GM19023 (cell line): ENCODE measurements at regions not wholly inside any gene's neighbourhood (a gene's known extent, or its start where the extent isn't known, plus 50 kb on each side); places are given as distances from the start of the nearest gene placed in this dataset.

ENCODE experiments used
- ATAC-seq: cut with Tn5 transposase; IDR thresholded peaks from one replicate; pipeline ENCODE4 v1.9.1; 2021; ENCODE audit warnings: mild to moderate bottlenecking, moderate library complexity; ENCODE audit not compliant: unreplicated experiment

DNA sequence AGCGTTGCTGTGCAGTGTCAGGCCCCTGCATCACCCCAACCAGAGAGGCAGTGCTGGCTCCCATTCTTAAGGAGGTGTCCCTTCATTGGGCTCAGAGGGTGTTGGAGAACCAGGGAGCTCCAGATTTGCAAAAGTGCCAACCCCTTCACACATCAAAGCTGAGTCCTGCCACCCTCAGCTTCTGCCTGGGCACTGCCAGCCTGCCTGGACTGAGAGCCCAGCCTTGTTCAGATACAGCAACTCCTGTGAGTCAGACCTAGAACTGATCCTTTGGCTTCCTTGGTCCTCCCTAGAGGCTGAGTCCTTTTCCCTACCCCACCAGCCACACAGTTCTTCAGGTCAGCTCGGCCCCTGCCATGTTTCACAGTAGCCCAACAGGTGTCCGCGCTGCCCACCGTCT lies 424.9 kb upstream of the MYT1L start:
- no peak for ATAC-seq

DNA sequence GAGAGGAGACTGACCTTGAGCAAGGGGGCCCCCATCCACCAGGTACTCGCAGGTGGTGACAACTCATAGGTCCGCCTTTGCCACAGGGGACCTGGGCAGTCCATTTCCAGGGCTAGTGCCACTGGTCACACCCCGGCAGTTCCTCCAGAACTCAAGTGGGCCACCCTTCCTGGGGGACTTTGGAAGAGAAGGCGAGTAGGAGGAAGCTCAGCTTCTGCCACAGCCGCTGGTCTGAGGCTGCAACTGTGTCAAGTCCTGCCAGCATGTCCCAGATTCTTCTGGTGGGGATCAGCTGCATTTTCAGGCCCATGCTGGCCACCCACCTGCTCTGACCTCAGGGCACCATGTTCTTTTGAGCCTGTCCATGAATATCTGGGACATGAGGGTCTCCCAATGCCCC lies 423.9 kb upstream of the MYT1L start:
- ATAC-seq, result no peak

DNA sequence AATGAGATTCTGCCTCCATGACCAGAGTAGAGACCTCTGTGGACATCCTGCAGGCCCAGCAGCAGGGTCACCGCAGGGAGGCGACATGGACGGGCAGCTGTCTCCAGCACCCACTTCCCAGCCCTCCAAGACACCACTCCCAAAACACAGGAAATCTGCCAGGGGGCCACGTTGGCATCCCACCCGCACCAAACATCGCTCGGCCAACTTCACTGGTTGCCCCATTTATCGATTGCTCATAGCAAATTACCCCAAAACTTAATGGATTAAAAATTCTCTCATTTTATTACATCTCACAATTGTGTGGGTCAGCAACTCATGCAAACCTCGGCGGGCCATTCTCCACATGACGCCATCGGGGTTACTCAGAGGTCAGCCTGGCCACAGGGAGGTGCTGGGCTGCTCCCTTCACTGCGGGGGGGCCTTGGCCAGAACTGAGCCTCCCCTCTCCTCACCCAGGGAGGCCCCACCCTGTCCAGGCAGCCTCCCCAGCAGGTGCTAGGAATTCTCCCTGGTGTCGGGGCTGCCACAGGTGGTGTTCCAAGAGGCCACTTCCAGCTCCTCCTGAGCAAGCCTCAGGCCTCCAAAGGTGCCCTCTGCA lies 420.7 kb upstream of the MYT1L start:
- no peak for ATAC-seq

DNA sequence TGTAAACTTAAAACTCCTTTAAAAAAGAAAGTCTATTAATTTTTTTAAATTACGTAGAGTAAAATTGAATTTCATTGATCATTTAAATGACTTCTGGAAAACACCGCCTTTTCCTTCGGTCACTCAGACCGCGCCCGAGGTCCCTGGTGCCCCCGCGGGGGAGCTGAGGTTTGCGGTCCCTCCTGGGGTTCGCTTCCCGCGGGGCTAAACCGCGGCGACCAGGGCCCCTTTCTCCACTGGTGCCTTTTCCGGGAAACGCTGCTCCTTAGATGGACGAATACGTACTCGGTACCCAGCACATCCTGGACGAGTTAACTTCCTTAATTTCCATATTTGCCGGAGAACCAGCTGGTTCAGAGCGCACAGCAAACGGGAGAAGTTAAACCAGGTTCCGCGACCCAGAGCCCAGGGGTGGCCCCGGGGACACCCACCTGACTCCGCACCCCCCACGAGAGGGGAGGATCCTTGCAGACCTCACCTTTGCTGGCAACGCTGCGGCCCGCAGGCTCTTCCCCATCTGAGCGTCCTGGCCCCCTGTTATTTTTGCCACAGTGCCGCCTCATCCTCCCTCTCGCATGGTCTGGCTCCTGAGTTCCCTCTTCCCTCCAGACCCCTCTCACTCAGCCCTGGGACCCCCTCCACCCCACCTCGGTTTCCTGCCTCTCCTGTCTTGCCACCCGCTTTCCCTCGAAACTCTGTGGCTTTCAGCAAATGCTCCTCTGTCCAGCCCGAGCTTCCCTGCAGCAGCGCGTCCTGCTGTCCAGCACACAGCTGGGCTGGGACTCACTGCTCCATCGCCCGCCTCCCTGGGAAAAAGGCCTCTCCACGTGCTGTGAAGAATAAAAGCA lies 420.0 kb upstream of the MYT1L start:
- ATAC-seq, result no peak

DNA sequence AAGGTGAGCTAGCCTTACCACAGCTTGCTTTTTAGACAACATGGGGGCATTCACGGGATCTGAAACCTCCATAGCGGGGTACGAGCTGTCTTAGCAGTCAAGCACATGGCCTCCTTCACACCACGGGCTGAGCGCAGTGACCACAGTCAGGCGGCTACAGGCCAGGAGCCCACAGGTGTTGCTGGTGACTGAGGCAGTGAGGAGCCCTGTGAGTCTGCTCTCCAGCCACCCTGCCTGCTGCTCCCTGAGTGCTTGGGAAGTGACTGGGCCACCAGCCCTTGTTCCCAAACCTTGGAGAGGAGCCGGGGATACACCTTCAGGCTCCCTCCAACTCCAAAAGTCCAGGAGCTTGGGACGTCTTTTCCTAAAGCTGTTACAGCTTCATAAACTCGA lies 418.1 kb upstream of the MYT1L start:
- ATAC-seq, result no peak

DNA sequence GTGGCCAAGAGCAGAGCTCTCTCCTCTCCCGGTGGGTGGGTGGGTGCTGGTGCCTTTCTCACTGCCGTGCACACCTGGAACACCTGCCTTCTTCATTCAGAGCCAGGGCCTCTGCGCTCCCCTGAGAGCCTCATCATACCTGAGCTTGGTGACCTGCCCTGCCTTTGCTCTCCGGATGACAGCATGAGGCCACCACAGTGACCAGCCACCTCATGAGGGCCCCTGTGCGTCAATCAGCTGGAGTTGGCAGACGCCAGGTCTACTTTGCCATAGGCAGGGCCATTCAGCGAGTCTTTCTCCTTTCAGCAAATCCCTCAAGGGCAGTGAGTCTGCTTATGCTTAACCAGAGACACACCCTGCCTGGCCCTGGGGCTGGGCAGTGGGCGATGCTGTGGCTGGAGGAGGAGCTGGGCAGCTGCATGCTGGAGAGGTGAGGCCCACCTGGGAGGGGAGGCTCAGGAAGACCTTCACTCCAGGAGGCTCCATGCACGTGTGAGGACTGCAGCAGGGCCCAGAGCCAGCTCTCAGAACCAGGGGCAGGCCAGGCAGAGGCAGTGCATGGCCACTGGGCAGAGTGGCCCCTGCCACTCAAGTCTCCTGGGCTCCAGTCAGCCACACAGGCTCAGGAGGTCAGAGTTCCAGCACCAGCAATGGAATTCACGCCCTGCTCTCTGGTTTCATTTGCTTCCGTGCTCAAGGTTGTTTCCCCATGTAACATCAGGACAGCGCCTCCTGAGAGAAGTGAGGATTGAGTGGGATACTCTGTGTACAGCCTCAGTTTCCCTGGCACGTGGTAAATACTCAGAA lies 417.5 kb upstream of the MYT1L start:
- no peak for ATAC-seq

DNA sequence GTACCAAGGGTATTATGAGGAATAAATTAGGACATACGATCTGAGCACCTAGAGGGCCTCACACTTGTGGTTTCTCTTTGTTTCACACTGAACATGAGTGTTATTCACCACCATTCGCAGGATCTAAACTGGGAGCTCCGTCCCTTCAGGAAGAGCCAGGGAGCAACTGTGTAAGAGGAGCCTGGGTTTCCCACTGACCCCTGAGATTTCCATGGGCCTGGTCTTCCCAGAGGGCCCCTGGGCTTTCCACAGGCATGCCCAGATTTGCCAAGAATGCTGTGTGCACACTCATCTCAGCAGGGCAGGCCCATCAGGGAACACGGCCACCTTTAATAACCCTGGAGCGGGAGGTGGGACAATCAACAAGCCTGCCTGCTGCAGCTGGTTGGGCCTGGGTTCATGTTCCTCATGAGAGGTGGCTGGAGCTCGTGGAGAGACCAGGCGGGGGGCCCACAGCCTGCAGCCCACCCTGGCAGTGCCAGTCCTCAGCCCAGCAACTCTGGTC lies 416.8 kb upstream of the MYT1L start:
- ATAC-seq, result no peak

DNA sequence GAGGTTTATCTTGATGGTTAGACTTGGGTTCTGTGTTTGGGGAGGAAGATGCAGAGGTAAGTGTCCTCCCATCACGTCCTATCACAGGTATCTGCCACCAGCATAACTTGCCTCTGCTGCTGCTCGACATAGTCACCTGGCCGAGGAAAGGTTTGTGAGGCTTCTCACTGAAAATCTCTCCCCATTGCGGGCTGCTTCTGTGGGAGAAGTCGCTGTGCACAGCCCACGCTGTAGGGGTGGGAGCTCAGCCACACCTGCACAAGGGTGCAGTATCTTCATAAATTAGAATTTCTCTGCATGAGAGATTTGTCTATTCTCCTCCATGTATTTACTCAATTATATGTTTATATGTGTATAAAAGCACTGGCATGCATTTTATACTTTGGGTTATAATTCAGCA lies 415.7 kb upstream of the MYT1L start:
- no peak for ATAC-seq

DNA sequence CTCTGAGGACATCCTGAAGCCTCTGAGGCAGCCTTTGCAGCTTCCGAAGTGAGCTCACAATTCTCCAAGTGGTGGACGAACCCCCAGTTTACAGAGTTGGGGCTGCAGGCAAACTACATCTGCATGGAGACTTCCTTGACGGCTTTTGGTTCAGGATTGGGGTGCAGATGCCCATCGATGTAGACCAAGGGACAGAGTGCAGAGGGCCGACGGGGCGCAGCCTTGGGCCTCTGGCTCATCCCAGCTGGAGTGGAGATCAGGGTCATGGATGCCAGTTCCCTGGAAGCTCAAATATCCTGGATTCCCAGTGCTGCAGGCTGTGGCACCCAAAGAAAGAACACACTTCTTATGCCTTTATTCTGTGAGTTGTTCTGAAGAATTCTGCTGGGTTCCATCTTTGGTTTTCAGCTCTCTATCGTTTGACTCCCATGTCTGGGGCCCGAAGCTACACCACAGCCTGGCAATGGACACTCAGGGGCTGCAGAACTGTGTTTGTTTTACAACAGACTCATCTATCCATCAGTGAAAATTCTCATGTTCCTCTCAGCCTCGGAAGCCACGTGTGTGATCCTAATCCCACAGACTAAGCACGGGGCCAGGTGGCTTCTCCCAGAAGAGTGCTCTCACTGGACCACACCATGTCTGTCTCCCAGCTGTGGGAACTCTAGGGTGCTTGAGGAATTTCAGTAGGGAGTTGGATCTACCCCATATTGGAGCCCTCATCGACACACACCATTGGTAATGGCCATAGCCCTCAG lies 414.1 kb upstream of the MYT1L start:
- no peak for ATAC-seq

DNA sequence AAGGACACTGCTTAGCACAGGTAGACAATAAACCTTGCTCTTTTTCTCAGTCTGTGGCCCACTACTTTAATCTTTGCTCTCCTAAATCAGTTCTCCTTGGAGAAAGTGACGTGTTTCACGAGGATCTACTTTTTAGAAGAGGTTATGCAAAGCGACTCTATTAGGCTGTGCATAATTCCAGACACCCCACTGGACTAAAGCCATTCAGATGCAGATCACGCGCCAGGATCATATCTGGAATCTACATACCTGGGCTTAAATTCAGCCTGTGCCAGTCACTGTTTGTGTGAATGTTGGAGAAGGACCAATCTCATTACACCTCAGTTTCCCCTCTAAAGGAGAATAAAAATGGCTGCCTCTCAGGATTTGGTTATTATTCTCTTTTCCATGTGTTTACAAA lies 413.0 kb upstream of the MYT1L start:
- no peak for ATAC-seq

DNA sequence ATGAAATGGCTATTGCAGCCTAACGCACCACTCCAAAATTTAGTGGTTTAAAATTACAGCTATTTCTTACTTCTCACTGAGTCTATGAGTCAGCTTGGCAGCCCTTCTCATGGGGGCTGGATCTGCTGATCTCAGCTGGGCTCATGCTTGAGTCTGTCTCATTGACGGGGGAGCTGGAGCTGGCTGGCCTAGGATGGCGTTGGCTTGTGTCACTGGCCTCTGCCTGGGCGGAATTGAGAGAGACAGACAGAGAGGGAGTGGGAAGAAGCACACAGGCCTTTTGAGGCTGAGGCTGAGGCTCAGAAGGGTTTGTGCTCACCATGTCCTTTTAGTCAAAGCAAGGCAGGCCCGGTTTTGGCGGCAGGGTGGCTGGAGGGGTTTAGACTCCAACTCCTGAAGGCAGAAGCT lies 412.1 kb upstream of the MYT1L start:
- no peak for ATAC-seq

DNA sequence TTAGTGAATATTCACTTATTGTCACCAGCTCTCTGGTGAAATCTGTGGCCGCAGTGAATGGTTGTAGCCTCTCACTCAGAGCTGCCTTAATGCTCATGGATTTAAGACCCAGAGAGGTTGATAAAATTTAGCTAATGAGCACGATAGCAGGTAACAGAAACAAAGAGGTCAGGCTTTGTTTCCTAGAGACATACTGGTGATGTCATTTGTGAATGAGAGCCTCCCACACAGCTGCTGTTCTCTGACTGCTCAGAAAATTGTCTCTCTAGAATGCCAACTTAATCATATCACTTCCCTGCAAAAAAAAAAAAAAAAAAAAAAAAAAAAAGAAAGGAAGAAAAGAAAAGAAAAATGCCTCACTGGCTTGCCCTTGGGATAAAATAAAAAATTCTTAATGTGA lies 411.7 kb upstream of the MYT1L start:
- no peak for ATAC-seq

DNA sequence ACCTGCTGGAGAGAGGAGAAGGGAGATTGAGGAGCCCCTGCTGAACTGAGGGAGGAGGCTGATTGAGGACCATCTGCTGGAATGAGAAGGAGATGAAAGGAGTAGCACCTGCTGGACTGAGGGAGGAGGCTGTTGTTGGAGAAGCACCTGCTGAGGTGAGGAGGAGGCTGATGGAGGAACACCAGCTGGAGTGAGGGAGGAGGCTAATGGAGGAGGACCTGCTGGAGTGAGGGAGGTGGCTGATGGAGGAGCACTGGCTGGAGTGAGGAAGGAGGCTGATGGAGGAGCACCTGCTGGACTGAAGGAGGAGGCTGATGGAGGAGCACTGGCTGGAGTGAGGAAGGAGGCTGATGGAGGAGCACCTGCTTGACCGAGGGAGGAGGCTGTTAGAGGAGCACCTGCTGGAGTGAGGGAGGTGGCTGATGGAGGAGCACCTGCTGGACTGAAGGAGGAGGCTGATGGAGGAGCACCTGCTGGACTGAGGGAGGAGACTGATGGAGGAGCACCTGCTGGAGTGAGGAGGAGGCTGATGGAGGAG lies 409.2 kb upstream of the MYT1L start:
- ATAC-seq, result no peak

DNA sequence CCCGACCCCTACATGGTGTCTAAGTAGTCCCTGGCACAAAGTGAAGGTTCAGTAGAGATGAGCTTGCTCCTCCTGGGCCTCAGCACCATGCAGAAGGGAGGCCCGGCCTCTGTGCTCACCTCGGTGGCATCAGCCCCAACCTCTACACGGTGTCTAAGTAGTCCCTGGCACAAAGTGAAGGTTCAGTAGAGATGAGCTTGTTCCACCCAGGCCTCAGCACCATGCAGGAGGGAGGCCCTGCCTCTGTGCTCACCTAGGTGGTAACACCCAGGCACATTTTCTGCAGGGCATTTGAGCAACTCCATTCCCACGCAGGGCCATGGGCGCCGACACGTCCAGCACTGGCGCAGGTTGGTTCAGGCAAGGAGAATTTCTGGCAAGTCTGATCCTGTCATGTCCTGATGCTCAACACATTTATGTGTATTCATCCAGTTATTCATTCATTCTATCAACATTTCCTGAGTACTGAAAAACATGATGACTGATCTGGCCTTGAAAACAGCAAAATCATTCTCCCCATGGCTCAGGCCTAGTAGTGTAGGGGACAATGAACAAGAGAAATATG lies 408.2 kb upstream of the MYT1L start:
- ATAC-seq, result no peak

DNA sequence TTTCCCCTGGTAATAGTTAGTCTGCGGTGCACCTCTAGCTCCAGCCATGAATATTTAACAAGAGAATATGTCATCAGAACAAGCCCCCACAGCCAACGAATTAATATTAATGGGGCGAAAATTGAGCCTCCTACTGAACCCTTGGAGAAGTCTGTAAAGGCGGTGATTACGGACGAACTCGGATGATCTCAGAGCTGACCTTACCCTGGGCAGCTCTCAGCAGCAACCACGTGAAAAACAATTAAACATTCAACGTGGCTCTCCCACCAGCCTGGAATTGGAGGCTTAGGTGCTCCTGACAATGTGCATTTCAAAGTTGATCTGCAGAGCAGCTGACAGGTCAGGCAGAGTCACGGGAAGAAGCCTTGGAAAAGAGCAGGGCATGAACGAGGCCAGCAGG lies 407.6 kb upstream of the MYT1L start:
- ATAC-seq, result no peak

DNA sequence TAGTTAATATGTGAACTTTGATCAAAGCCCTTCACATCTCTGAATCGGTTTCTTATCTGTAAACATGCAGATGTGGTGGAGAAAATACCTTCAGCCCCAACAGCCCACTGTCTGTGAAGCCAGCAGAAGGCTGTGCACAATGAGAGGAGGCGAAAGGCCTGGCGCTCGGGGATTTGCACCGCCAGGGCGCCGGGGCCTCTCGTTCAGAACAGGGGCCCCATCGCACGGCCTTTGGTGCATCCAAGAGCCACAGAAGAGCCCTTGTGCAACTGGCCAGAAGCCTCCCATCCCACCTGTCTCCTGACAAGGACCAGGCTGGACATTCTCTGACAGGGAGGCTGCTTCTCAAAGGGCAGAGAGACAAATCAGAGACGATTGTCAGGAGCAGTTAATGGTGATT lies 407.2 kb upstream of the MYT1L start:
- no peak for ATAC-seq

DNA sequence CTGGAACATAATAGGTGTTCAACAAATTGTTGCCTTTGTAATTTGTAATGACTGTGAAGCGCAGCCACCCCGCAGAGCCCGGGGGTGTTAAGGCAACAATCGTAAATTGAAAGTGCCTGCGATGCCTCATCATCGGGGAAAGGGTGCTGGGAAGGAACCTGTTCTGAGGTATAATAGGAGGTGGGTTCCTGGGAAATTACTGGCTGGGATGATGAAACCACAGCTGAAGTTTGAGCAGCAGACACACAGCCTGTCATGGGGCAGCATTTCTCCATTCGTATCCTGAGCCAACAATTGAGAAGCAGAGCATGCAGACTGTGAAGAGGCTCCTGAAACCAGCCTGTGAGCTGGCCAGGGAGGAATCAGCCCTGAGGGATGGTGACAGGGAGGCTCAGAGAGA lies 404.0 kb upstream of the MYT1L start:
- ATAC-seq, result no peak

DNA sequence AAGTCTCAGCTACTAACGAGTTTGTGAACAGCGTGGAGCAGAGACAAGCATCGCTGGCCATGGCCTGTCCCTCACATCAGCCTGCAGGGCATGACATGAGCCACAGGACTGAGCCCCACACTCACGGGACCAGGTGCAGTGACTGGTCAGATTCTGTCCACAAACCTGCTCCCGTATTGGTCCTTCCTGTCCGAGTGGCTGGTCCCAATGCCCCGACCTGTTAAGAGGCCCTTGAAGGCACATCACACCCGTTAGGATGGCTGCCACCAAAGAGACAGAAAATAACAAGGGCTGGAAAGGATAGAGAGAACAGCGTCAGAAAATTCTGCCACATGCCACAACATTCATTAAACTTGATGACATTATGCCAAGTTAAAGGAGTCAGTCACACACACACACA lies 403.2 kb upstream of the MYT1L start:
- ATAC-seq, result no peak

DNA sequence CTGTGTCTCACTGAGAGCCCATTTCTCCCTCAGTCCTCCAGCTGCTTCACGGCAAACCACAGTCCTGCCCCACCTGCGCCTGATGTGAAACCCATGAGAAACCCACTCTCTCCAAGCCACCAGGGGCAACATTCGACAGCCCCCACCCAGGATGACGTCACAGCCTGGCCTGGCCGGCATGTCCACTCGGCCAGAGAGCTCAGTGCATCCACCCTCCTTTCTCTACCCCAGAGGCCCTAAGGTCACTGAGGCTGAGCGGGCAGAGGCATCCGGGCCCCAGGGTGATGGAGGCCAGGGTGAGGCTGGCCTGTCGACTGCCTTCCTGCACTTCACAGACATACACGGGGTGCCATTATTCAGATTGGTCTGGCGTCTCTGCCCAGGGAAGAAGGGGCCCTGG lies 402.7 kb upstream of the MYT1L start:
- no peak for ATAC-seq

DNA sequence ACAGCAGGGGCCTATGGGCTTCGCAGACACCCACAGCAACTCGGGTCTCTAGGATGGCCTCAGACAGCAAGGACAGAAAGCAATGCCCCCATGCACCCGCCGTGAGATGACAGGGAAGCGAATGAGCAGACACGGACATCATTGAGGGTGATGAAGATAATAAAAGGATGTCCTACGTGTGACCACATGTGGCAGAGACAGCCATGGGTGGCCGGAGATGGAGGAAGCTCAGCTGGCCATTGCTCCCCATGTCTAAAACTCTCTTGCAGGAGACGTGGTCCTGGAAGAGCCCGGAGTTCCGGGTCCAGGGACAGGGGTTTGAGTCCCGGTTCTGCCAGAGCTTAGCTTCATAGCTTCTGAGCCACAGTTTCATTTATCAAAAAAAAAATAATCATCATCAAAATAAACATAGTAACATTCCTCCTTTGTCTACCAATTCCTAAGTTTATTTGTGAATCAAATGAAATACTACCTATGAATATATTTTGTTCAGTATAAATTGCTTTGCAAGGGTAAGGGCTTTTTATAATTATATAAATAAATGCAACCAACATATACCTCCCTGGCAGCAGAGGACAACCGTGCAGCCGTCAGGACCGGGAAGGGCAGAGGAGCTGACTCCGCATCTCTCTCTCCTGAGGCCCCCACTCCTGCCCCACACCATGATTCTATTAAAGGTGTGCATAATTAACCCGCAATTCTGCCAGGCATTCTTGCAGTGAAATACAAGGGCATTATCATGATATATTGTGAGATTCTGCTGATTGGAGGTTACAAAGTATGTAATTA lies 401.4 kb upstream of the MYT1L start:
- ATAC-seq, result no peak
